ENCODE measurements at regions not wholly inside any gene's neighbourhood (a gene's known extent, or its start where the extent isn't known, plus 50 kb on each side); places are given as distances from the start of the nearest gene placed in this dataset.

- POLR2A ChIA-PET: no interaction called here
- no peak for DNase-seq (ENCODE audit: extremely low spot score)
- CTCF ChIA-PET: no interaction called here
- no peak for TF ChIP-seq SP1 (IDR thresholded peaks at IDR 0.05)
- TF ChIP-seq CTBP1 (IDR thresholded peaks at IDR 0.05; ENCODE audit: borderline replicate concordance): no peak
- TF ChIP-seq BHLHE40 (IDR thresholded peaks at IDR 0.05; ENCODE audit: borderline replicate concordance): no peak
- no peak for TF ChIP-seq PKNOX1 (IDR thresholded peaks at IDR 0.05)
- no peak for TF ChIP-seq FOXM1 (IDR thresholded peaks at IDR 0.05; ENCODE audit: borderline replicate concordance)
- no peak for TF ChIP-seq TARDBP (IDR thresholded peaks at IDR 0.05)
- TF ChIP-seq L3MBTL2 (conservative IDR thresholded peaks at IDR 0.05): no peak
- no peak for TF ChIP-seq LEF1 (IDR thresholded peaks at IDR 0.05; ENCODE audit: borderline replicate concordance)
- TF ChIP-seq NFRKB (IDR thresholded peaks at IDR 0.05): no peak
- no peak for TF ChIP-seq ELF4 (IDR thresholded peaks at IDR 0.05)
- TF ChIP-seq HDGF (IDR thresholded peaks at IDR 0.05; ENCODE audit: borderline replicate concordance): no peak
- TF ChIP-seq ARNT (IDR thresholded peaks at IDR 0.05): no peak
- TF ChIP-seq SUZ12 (IDR thresholded peaks at IDR 0.05): no peak
- TF ChIP-seq FOXA1 (IDR thresholded peaks at IDR 0.05): no peak
- TF ChIP-seq ZNF384 (IDR thresholded peaks at IDR 0.05): no peak
- no peak for TF ChIP-seq FOXK2 (IDR thresholded peaks at IDR 0.05)
These were observed 516.8 kb downstream of the CFAP47 start for GRCh38 chrX:36436361-36436760.

- CTCF ChIA-PET: no interaction called here
- TF ChIP-seq SUZ12 (IDR thresholded peaks at IDR 0.05) (no peak), BHLHE40 (IDR thresholded peaks at IDR 0.05; ENCODE audit: borderline replicate concordance) (no peak), ELF4 (IDR thresholded peaks at IDR 0.05) (no peak), FOXA1 (IDR thresholded peaks at IDR 0.05) (no peak)
- DNase-seq (ENCODE audit: extremely low spot score): no peak
- POLR2A ChIA-PET: no interaction called here
These were observed 523.5 kb downstream of the CFAP47 start for GRCh38 chrX:36443007-36443406.

- TF ChIP-seq TARDBP (IDR thresholded peaks at IDR 0.05): no peak
- TF ChIP-seq FOXK2 (IDR thresholded peaks at IDR 0.05): no peak
- TF ChIP-seq ARNT (IDR thresholded peaks at IDR 0.05): no peak
- no peak for TF ChIP-seq ELF4 (IDR thresholded peaks at IDR 0.05)
- TF ChIP-seq HDGF (IDR thresholded peaks at IDR 0.05; ENCODE audit: borderline replicate concordance): no peak
- no peak for TF ChIP-seq BHLHE40 (IDR thresholded peaks at IDR 0.05; ENCODE audit: borderline replicate concordance)
- POLR2A ChIA-PET: no interaction called here
- CTCF ChIA-PET: no interaction called here
- DNase-seq (ENCODE audit: extremely low spot score): no peak
These were observed 526.0 kb downstream of the CFAP47 start for GRCh38 chrX:36445566-36445965.

GRCh38 chrX:36462142-36462541, 542.6 kb downstream of the CFAP47 start:
- no peak for DNase-seq (ENCODE audit: extremely low spot score)
- TF ChIP-seq SP1 (IDR thresholded peaks at IDR 0.05): no peak
- TF ChIP-seq ELF4 (IDR thresholded peaks at IDR 0.05): no peak
- no peak for TF ChIP-seq SUZ12 (IDR thresholded peaks at IDR 0.05)
- no peak for TF ChIP-seq FOXM1 (IDR thresholded peaks at IDR 0.05; ENCODE audit: borderline replicate concordance)
- TF ChIP-seq ARNT (IDR thresholded peaks at IDR 0.05): no peak
- TF ChIP-seq L3MBTL2 (conservative IDR thresholded peaks at IDR 0.05): no peak
- TF ChIP-seq ZNF384 (IDR thresholded peaks at IDR 0.05): no peak
- TF ChIP-seq BHLHE40 (IDR thresholded peaks at IDR 0.05; ENCODE audit: borderline replicate concordance): no peak
- POLR2A ChIA-PET: no interaction called here
- CTCF ChIA-PET: no interaction called here

GRCh38 chrX:36480441-36480990, 527.6 kb upstream of the FAM47C start:
- CTCF ChIA-PET: no interaction called here
- DNase-seq (ENCODE audit: extremely low spot score): no peak
- no peak for TF ChIP-seq ELF4 (IDR thresholded peaks at IDR 0.05)
- TF ChIP-seq PKNOX1 (IDR thresholded peaks at IDR 0.05): no peak
- TF ChIP-seq ZNF384 (IDR thresholded peaks at IDR 0.05): no peak
- TF ChIP-seq HDGF (IDR thresholded peaks at IDR 0.05; ENCODE audit: borderline replicate concordance): no peak
- TF ChIP-seq TARDBP (IDR thresholded peaks at IDR 0.05): no peak
- no peak for TF ChIP-seq SUZ12 (IDR thresholded peaks at IDR 0.05)
- TF ChIP-seq SP1 (IDR thresholded peaks at IDR 0.05): no peak
- no peak for TF ChIP-seq LEF1 (IDR thresholded peaks at IDR 0.05; ENCODE audit: borderline replicate concordance)
- no peak for TF ChIP-seq FOXM1 (IDR thresholded peaks at IDR 0.05; ENCODE audit: borderline replicate concordance)
- no peak for TF ChIP-seq NFRKB (IDR thresholded peaks at IDR 0.05)
- TF ChIP-seq FOXK2 (IDR thresholded peaks at IDR 0.05): no peak
- no peak for TF ChIP-seq BHLHE40 (IDR thresholded peaks at IDR 0.05; ENCODE audit: borderline replicate concordance)
- TF ChIP-seq CTBP1 (IDR thresholded peaks at IDR 0.05; ENCODE audit: borderline replicate concordance): no peak
- TF ChIP-seq L3MBTL2 (conservative IDR thresholded peaks at IDR 0.05): no peak
- no peak for TF ChIP-seq ARNT (IDR thresholded peaks at IDR 0.05)
- TF ChIP-seq FOXA1 (IDR thresholded peaks at IDR 0.05): no peak
- POLR2A ChIA-PET: no interaction called here

GRCh38 chrX:36501169-36501702, 506.9 kb upstream of the FAM47C start:
- TF ChIP-seq L3MBTL2 (conservative IDR thresholded peaks at IDR 0.05) (no peak), TARDBP (IDR thresholded peaks at IDR 0.05) (no peak), LEF1 (IDR thresholded peaks at IDR 0.05; ENCODE audit: borderline replicate concordance) (no peak), SUZ12 (IDR thresholded peaks at IDR 0.05) (no peak)
- POLR2A ChIA-PET: no interaction called here
- CTCF ChIA-PET: no interaction called here
- no peak for DNase-seq (ENCODE audit: extremely low spot score)

GRCh38 chrX:36504625-36505024, 503.5 kb upstream of the FAM47C start:
- DNase-seq (ENCODE audit: extremely low spot score): no peak
- POLR2A ChIA-PET: no interaction called here
- TF ChIP-seq NFRKB (IDR thresholded peaks at IDR 0.05) (no peak), ELF4 (IDR thresholded peaks at IDR 0.05) (no peak), PKNOX1 (IDR thresholded peaks at IDR 0.05) (no peak), FOXK2 (IDR thresholded peaks at IDR 0.05) (no peak), LEF1 (IDR thresholded peaks at IDR 0.05; ENCODE audit: borderline replicate concordance) (no peak), SUZ12 (IDR thresholded peaks at IDR 0.05) (no peak), ZNF384 (IDR thresholded peaks at IDR 0.05) (no peak), CTBP1 (IDR thresholded peaks at IDR 0.05; ENCODE audit: borderline replicate concordance) (no peak), FOXA1 (IDR thresholded peaks at IDR 0.05) (no peak)
- CTCF ChIA-PET: no interaction called here
